ENCODE measurements at regions not wholly inside any gene's neighbourhood (a gene's known extent, or its start where the extent isn't known, plus 50 kb on each side); places are given as distances from the start of the nearest gene placed in this dataset.

- peaks cover 0 to 11% (median 2%) of the 10 kb centered on the region in 11 donors for H3K9me3 Mint-ChIP-seq
- DNase-seq: no peak
Observed at GRCh38 chr4:3715855-3716630, 50.1 kb upstream of the ADRA2C start.

GRCh38 chr4:3715061-3715854 is 50.9 kb upstream of the ADRA2C start:
- intact Hi-C loops (cut with micrococcal nuclease): no loop called here
- no peak overlapping the region for H3K27ac Mint-ChIP-seq

More at GRCh38 chr4:3715855-3716630, 50.1 kb upstream of the ADRA2C start:
- peaks cover 0 to 2% (median 0%) of the 10 kb centered on the region in 5 donors for H3K36me3 Mint-ChIP-seq
- H3K4me3 Mint-ChIP-seq: no peak overlapping the region
- intact Hi-C loops (cut with micrococcal nuclease): no loop called here
- no peaks in the 10 kb centered on the region for H3K27me3 ChIP-seq (ENCODE audit: control insufficient read depth in 2 of 2, insufficient read depth in 2 of 2, low read length in 2 of 2)
- no peak for ATAC-seq
- no peaks in the 10 kb centered on the region for H3K4me1 Mint-ChIP-seq
- H3K4me3 ChIP-seq (ENCODE audit: low read length): no peak overlapping the region
- peaks cover 0 to 6% (median 0%) of the 10 kb centered on the region in 3 experiments for H3K9me3 ChIP-seq (ENCODE audit: control insufficient read depth in 2 of 3, low read length in 3 of 3)
- no peaks in the 10 kb centered on the region for H3K4me1 ChIP-seq (ENCODE audit: control insufficient read depth in 2 of 2, insufficient read depth in 2 of 2, low read length in 2 of 2)
- ChIA-PET CTCF (no interaction called here), POLR2A (no interaction called here)
- H3K27ac Mint-ChIP-seq: no peak overlapping the region
- H3K27me3 Mint-ChIP-seq: peaks cover 0 to 36% (median 28%) of the 10 kb centered on the region in 5 donors
- no peaks in the 10 kb centered on the region for H3K36me3 ChIP-seq (ENCODE audit: control insufficient read depth in 2 of 3, insufficient read depth in 3 of 3, low read length in 3 of 3)
- H3K27ac ChIP-seq (ENCODE audit: low read depth, low read length): no peak overlapping the region

GRCh38 chr4:3714642-3715001 is 51.6 kb upstream of the ADRA2C start:
- no peak for DNase-seq
- ATAC-seq: no peak
- Mint-ChIP-seq H3K27ac (no peak overlapping the region), H3K27me3 (peaks cover 0 to 27% (median 23%) of the 10 kb centered on the region in 5 donors), H3K4me3 (no peak overlapping the region), H3K36me3 (peaks cover 0 to 2% (median 0%) of the 10 kb centered on the region in 5 donors), H3K4me1 (no peaks in the 10 kb centered on the region), H3K9me3 (peaks cover 0 to 11% (median 2%) of the 10 kb centered on the region in 11 donors)
- Histone ChIP-seq H3K27me3 (ENCODE audit: control insufficient read depth in 2 of 2, insufficient read depth in 2 of 2, low read length in 2 of 2) (no peaks in the 10 kb centered on the region), H3K9me3 (ENCODE audit: control insufficient read depth in 2 of 3, low read length in 3 of 3) (peaks cover 0 to 6% (median 0%) of the 10 kb centered on the region in 3 experiments), H3K27ac (ENCODE audit: low read depth, low read length) (no peak overlapping the region), H3K4me1 (ENCODE audit: control insufficient read depth in 2 of 2, insufficient read depth in 2 of 2, low read length in 2 of 2) (no peaks in the 10 kb centered on the region), H3K36me3 (ENCODE audit: control insufficient read depth in 2 of 3, insufficient read depth in 3 of 3, low read length in 3 of 3) (no peaks in the 10 kb centered on the region), H3K4me3 (ENCODE audit: low read length) (no peak overlapping the region)
- CTCF ChIA-PET: no interaction called here
- POLR2A ChIA-PET: no interaction called here
- intact Hi-C loops (cut with micrococcal nuclease): no loop called here

More at GRCh38 chr4:3715061-3715854, 50.9 kb upstream of the ADRA2C start:
- H3K27me3 Mint-ChIP-seq: peaks cover 0 to 33% (median 28%) of the 10 kb centered on the region in 5 donors
- peaks cover 0 to 11% (median 2%) of the 10 kb centered on the region in 11 donors for H3K9me3 Mint-ChIP-seq
- Histone ChIP-seq H3K36me3 (ENCODE audit: control insufficient read depth in 2 of 3, insufficient read depth in 3 of 3, low read length in 3 of 3) (no peaks in the 10 kb centered on the region), H3K4me3 (ENCODE audit: low read length) (no peak overlapping the region), H3K9me3 (ENCODE audit: control insufficient read depth in 2 of 3, low read length in 3 of 3) (peaks cover 0 to 6% (median 0%) of the 10 kb centered on the region in 3 experiments), H3K27me3 (ENCODE audit: control insufficient read depth in 2 of 2, insufficient read depth in 2 of 2, low read length in 2 of 2) (no peaks in the 10 kb centered on the region), H3K27ac (ENCODE audit: low read depth, low read length) (no peak overlapping the region), H3K4me1 (ENCODE audit: control insufficient read depth in 2 of 2, insufficient read depth in 2 of 2, low read length in 2 of 2) (no peaks in the 10 kb centered on the region)
- H3K4me3 Mint-ChIP-seq: no peak overlapping the region
- H3K36me3 Mint-ChIP-seq: peaks cover 0 to 2% (median 0%) of the 10 kb centered on the region in 5 donors
- ATAC-seq (no peak), DNase-seq (no peak)
- CTCF ChIA-PET: no interaction called here
- POLR2A ChIA-PET: no interaction called here
- no peaks in the 10 kb centered on the region for H3K4me1 Mint-ChIP-seq

DNA sequence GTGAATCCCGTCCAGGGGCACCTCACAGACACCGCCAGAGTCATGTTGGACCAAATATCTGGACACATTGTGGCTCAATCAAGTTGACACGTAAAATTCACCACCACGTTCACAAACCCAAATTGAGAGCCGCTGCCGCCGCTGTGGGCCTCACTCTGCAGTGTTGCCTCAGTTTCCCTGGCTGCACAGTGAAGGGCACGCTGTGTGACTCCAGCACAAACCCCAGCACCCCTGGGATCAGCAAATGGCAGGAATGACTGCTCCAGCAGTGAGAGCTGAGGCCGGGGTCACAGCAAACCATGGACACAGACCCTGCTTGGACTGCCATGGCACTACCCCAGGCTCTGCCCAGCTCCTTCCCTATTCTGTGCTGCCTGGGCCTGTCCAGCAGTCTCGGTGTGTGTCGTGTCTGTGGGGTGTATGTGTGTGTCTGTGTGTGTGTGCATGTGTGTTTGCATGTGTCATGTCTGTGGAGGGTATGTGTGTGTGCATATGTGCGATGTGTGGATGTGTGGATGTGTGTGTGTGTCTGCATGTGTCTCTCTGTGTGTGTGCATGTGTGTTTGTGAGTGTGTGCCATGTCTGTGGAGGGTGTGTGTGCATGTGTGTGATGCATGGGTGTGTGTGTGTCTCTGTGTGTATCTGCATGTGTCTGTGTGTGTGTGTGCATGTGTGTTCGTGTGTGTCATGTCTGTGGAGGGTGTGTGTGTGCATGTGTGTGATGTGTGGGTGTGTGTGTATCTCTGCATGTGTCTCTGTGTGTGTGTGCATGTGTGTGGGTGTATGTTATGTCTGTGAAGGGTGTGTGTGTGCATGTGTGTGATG is 52.2 kb upstream of the ADRA2C start:
- ChIA-PET POLR2A (no interaction called here), CTCF (no interaction called here)
- Histone ChIP-seq H3K9me3 (ENCODE audit: control insufficient read depth in 2 of 3, low read length in 3 of 3) (peaks cover 0 to 6% (median 0%) of the 10 kb centered on the region in 3 experiments), H3K27ac (ENCODE audit: low read depth, low read length) (no peak overlapping the region), H3K4me3 (ENCODE audit: low read length) (no peak overlapping the region), H3K27me3 (ENCODE audit: control insufficient read depth in 2 of 2, insufficient read depth in 2 of 2, low read length in 2 of 2) (no peaks in the 10 kb centered on the region), H3K36me3 (ENCODE audit: control insufficient read depth in 2 of 3, insufficient read depth in 3 of 3, low read length in 3 of 3) (no peaks in the 10 kb centered on the region), H3K4me1 (ENCODE audit: control insufficient read depth in 2 of 2, insufficient read depth in 2 of 2, low read length in 2 of 2) (no peaks in the 10 kb centered on the region)
- Mint-ChIP-seq H3K36me3 (peaks cover 0 to 2% (median 0%) of the 10 kb centered on the region in 5 donors), H3K9me3 (peaks cover 0 to 9% (median 2%) of the 10 kb centered on the region in 11 donors), H3K4me3 (no peak overlapping the region), H3K4me1 (no peaks in the 10 kb centered on the region), H3K27ac (no peak overlapping the region), H3K27me3 (peaks cover 0 to 25% (median 17%) of the 10 kb centered on the region in 5 donors)
- ATAC-seq: no peak
- intact Hi-C loops (cut with micrococcal nuclease): no loop called here
- no peak for DNase-seq

DNA sequence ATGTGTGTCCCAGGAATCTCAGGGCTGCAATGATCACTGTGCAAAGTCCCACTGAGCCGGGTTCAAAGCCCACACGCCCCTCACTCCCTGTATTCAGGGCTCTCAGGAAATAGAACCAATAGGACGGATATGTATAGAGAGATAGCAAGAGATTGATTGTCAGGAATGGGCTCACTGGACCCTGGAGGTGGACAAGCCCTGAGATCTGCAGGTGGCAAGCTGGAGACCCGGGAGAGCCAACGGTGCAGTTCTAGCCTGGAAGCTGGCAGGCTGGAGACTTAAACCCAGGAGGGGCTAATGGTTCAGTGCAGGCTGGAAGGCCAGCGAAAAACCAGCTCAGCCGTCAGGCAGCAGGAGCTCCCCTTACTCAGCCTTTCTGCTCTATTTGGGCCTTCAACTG is 52.8 kb upstream of the ADRA2C start:
- ATAC-seq (no peak), DNase-seq (no peak)
- Mint-ChIP-seq H3K4me3 (no peak overlapping the region), H3K9me3 (peaks cover 0 to 3% (median 0%) of the 10 kb centered on the region in 11 donors), H3K36me3 (no peaks in the 10 kb centered on the region), H3K27ac (no peak overlapping the region), H3K27me3 (peaks cover 0 to 18% (median 11%) of the 10 kb centered on the region in 5 donors), H3K4me1 (no peaks in the 10 kb centered on the region)
- H3K4me3 ChIP-seq (ENCODE audit: low read length): no peak overlapping the region
- no peaks in the 10 kb centered on the region for H3K36me3 ChIP-seq (ENCODE audit: control insufficient read depth in 2 of 3, insufficient read depth in 3 of 3, low read length in 3 of 3)
- ChIA-PET POLR2A (no interaction called here), CTCF (no interaction called here)
- no peak overlapping the region for H3K27ac ChIP-seq (ENCODE audit: low read depth, low read length)
- H3K4me1 ChIP-seq (ENCODE audit: control insufficient read depth in 2 of 2, insufficient read depth in 2 of 2, low read length in 2 of 2): no peaks in the 10 kb centered on the region
- intact Hi-C loops (cut with micrococcal nuclease): no loop called here
- H3K27me3 ChIP-seq (ENCODE audit: control insufficient read depth in 2 of 2, insufficient read depth in 2 of 2, low read length in 2 of 2): no peaks in the 10 kb centered on the region
- peaks cover 0 to 1% (median 0%) of the 10 kb centered on the region in 3 experiments for H3K9me3 ChIP-seq (ENCODE audit: control insufficient read depth in 2 of 3, low read length in 3 of 3)

DNA sequence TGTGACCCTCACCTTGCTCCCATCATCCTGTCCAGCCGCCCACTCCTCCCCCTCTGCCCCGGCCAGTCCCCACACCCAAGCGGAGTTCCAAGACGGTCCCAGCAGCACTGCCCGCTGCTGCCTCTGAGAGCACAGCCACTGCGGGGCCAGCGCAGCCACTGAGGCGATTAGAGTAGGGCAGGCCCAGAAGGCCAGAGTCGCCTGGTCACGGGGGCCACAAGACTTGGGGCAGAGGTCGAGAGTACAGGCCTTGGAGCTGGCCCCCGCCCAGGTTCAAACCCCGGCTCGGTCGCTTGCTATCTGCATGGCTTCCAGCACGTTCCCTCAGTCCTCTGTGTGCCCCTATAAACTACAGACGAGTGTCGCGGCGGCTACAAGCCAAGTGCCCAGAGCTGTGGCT is 53.2 kb upstream of the ADRA2C start:
- no peak overlapping the region for H3K27ac ChIP-seq (ENCODE audit: low read depth, low read length)
- DNase-seq: no peak
- H3K27me3 ChIP-seq (ENCODE audit: control insufficient read depth in 2 of 2, insufficient read depth in 2 of 2, low read length in 2 of 2): no peaks in the 10 kb centered on the region
- H3K4me1 ChIP-seq (ENCODE audit: control insufficient read depth in 2 of 2, insufficient read depth in 2 of 2, low read length in 2 of 2): no peaks in the 10 kb centered on the region
- no peak overlapping the region for H3K4me3 ChIP-seq (ENCODE audit: low read length)
- peaks cover 0 to 14% (median 7%) of the 10 kb centered on the region in 5 donors for H3K27me3 Mint-ChIP-seq
- no peaks in the 10 kb centered on the region for H3K36me3 ChIP-seq (ENCODE audit: control insufficient read depth in 2 of 3, insufficient read depth in 3 of 3, low read length in 3 of 3)
- H3K36me3 Mint-ChIP-seq: no peaks in the 10 kb centered on the region
- H3K27ac Mint-ChIP-seq: no peak overlapping the region
- ATAC-seq: no peak
- intact Hi-C loops (cut with micrococcal nuclease): no loop called here
- POLR2A ChIA-PET: no interaction called here
- peaks cover 0 to 2% (median 0%) of the 10 kb centered on the region in 11 donors for H3K9me3 Mint-ChIP-seq
- H3K9me3 ChIP-seq (ENCODE audit: control insufficient read depth in 2 of 3, low read length in 3 of 3): no peaks in the 10 kb centered on the region
- H3K4me1 Mint-ChIP-seq: no peaks in the 10 kb centered on the region
- no peak overlapping the region for H3K4me3 Mint-ChIP-seq
- CTCF ChIA-PET: no interaction called here

Measured in naive thymus-derived CD4-positive, alpha-beta T cell (primary cell).